ENCODE measurements at regions not wholly inside any gene's neighbourhood (a gene's known extent, or its start where the extent isn't known, plus 50 kb on each side); places are given as distances from the start of the nearest gene placed in this dataset.
"Not testable (repeated sequence)": the region's sequence is repeated elsewhere in the genome, so short reads cannot be mapped to it uniquely, and the experiment has no call there.

DNA sequence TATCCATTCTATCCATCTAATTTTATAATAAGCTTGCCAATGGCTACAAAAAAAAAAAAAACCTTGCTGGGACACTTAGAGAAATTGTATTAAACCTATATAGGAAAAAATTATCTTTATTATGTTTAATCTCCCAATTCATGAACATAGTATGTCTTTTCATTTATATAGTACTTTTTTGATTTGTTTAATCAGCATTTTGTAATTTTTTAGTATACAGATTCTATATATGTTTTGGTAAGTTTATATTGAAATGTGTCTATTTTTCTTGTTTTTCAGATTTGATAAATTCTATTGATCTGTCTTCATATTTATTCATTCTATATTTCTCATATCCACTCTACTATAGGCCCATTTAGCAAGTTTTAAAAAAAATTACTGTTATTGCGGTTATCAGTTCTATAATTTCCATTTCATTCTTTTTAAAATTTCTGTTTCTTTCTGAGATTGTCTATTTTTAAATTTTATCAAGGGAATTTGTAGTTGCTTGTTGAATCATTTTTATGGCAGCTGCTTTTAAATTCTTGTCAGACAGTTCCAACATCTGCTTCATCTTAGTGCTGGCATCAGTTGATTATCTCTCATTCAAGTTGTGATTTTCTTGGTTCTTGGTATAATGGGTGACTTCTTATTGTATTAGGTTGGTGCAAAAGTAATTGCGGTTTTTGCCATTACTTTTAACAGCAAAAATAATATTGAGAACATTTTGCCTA, 170.1 kb upstream of the S1PR3 start:
- DNase-seq: no peak

DNA sequence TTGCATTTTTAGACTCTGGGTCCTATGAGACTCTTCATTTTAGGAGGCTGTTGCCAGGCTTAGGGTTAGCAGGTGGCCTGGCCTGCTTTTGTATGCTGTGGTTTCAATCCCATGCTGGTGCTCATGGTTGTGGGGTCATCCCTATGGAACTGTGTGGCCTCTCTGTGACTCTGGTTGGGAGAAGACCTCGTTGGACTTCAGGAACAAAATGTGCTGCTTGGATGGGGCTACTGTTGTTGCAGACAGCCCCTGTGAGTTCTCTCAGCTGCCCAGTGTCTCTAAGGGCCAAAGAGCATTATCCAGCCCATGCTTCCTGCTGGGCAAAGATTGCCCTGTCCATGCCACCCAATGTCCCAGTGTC, 169.5 kb upstream of the S1PR3 start:
- no peak for DNase-seq

DNA sequence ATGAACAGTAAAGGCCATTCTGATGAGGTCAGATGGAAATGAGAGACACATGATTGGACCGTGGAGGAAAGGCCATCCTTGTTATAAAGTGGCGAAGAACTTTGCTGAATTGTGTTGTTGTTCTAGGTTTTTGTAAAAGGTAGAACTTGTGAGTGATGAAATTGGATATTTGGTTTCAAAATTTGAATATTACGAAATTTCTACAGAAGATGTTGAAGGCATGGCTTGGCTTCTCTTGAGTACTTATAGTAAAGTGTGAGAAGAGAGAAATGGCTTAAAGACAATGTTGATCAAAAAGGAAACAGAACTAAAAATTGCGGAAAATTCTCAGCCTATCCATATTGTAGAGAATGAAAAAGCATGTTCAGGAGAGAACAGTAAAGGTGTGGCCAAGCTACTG, 166.6 kb upstream of the S1PR3 start:
- DNase-seq: peak; percentile 62

DNA sequence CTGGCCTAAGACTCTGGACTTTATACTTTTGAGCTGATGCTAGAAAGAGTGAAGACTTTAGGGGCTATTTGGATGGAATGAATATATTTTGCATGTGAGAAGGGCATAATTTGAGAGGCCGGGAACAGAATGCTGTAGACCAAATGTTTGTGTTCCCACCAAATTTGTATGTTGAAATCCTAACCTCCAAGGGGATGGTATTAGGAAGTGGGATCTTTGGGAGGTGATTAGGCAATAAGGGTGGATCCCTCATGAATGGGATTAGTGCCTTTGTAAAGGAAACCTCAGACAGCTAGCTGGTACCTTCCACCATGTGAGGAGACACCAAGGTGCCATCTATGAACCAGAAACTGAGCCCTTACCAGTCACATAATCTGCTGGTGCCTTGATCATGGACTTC, 165.1 kb upstream of the S1PR3 start:
- DNase-seq: peak; percentile 14

DNA sequence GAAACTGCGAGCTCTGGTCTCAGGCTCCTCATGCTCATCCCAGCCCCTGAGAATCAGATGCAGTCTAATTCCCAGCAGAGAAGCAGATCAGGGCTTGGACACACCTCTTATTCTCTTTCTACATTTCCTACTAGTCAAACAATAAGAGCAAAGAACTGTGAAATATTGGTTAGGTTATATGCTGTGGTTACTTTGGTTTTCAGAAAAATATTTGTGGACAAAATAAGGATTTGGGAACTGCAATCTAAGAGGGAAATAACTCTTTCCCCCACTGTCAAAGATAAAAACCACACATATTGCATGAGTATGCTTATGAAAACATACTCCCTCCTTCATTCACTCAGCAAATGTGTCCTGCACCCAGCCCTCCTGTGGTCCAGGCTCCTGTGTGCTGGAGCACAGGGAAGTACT, 164.5 kb upstream of the S1PR3 start:
- peak; percentile 90 for DNase-seq

DNA sequence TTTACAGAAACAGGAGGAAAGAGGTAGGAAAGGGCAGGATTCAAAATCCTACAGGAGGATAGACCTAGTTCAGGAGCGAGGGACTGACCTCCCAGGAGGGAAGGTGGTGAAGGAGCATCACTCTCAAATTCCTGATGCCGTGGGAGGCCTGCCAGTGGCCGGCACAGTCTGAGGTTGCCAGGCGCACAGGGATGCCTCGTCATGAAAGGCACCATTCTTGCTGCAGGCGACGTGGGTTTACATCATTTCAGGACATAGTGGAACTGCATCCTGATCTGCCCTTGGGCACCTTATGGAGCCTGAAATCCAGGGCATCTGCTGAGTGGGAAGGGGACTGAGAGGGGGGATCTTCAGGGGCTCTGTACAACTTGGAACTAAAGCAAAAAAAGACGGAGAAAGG, 163.2 kb upstream of the S1PR3 start:
- DNase-seq: no peak

DNA sequence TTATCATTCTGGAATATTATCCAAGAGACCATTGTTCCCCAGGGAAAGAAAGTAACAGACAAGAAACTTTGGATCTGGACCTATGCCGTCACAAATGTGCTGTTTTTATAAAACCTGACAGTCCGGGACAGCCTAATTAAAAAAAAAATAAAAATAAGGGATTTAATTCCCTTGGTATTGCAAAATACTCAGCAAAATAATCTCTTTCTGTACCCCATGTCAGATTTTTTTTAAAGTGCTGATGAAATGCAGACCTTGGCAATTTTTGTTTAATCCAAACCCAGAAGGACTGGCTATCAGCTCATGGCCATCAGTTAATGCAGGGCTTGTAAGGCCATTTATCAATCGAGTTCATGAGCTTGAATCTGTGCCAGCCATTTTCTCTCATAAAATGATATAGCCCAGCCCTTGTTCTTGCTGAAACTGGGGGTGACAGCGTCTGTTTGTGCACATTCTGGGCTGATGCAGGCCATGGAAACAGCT, 162.7 kb upstream of the S1PR3 start:
- DNase-seq: no peak

DNA sequence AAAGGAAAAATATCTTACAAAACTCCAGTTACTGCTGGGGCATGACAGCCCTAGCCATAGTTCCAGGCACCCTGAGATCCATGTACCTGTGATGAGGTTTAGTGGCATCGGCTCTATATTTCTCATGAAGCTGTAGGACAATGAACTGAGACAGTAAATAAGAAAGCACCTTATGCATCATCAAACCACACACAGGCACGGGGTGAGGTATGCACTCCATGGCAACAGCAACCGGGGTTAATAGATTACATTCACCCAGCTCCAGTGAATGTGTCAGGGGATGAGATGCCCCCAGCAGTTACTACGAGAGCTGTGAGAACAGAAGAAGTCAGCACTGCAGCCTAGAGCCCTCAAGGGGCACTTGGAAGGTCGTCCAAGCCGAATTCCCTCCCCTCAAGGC, 162.0 kb upstream of the S1PR3 start:
- DNase-seq: no peak

DNA sequence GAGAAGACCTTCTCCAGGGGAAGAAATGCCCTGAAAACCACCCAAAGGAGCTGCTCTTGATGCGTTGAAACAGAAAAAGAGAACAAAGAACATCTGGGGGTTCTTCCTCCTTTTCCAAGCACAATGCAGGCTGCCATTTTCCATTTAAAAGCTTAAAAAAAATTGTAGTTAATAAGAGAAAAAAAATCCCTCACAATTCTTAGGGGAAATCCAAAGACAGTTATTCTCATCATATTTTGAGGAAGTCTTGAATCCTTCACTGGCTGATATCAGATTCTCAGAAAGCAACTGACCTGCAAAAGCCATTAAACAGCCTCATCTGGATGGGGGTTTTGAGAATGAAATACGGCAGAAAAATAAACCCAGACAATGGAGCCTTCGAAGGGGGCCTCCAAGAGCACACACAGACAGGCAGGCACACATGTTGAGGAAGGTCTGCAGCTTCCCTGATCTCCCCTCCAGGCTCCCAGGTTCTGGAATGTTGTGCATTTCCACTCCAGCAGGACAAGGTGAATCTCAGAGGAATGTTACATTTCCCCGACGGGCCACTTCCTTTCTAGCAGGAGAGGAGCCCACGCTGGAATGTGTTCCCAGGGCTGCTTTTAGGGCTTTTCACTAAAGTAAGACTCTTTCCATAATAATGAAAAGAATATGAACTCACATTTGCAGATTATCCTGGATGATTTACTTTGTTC, 159.4 kb upstream of the S1PR3 start:
- DNase-seq: peak; percentile 81

DNA sequence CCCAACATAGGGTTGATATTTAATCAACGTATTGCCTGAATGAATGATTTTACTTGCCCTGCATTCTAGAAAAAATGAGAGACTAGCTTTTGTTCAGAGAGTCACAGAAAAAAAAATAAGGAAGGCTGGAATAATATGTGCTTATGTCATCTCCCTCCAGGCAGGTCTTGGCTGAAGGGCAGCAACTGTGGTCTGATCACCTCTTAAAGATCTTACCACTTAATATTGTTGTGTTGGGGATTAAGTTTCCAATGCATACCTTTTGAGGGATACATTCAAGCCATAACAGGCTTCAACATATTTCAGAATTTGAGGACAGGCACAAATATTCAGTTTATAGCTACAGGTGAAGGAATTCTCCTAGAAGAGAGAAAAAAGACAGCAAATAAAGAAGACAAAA, 157.3 kb upstream of the S1PR3 start:
- DNase-seq: no peak

DNA sequence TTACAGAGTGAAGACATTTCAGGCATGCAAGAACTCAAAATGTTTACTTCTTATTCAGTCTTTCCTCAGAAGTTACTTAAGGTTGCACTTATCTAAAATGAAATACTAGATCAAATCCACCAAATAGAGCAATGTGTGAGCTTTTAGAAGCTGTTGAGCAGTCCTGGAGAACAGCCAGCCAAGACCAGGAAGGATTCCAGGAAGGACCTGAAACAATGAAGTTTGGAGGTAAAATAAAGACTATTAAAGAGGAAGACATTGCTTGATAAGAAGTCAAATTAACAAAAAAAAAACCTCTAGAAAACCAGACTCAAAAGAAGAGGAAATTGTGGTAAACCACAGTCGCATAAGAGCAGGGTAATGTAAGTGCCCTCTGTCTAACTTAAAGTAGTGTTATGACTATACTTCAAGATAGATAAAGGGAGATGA, 156.2 kb upstream of the S1PR3 start:
- DNase-seq: peak; percentile 97

DNA sequence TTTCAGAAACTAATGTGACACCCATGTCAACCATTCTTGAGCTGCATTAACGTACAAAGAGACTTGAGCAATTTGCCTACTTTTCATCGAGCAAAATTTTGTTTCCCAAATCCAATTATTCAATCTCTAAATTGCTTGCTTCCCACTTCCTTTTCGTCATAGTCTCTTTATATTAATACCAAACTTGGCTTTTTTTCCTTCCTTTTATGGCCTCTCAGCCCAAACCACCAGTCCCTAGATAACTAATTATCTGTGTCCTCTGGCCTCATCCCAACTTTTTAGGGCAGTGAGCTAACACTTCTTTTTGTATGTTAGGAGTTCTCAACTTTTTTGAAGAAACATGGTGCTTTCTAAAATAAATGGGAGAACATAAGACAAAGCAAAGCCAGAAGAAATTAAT, 155.5 kb upstream of the S1PR3 start:
- no peak for DNase-seq

DNA sequence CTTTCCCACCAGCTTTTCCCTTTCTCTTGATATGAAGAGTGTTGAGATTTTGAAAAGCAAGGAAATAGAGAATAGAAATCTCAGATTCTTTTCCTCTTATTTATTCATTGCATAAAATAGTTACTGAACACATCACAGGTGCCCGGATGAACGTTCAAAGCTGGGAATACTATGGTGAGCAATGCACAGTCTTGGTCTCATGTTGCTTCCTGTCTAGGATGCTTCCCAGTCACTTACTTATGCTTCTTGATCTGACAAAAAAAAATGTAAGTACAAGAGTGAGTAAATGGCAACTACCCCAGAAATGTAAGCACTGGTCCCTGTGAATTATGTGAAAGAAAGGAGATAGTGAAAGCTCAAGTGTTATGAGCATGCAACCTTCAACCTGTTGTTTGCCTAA, 153.5 kb upstream of the S1PR3 start:
- DNase-seq: no peak

DNA sequence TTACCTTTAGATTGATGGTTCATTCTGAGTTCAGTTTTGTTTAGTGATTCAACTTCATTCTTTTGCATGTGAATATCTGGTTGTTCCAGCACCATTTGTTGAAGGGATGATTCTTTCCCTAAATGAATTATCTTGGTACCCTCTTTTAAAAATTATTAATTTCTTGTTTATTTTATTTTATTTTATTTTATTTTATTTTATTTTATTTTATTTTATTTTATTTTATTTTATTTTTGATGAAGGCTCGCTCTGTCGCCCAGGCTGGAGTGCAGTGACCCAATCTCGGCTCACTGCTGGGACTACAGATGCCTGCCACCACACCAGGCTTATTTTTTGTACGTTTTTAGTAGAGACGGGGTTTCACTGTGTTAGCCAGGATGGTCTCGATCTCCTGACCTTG, 141.4 kb upstream of the S1PR3 start:
- not testable (repeated sequence) for DNase-seq

DNA sequence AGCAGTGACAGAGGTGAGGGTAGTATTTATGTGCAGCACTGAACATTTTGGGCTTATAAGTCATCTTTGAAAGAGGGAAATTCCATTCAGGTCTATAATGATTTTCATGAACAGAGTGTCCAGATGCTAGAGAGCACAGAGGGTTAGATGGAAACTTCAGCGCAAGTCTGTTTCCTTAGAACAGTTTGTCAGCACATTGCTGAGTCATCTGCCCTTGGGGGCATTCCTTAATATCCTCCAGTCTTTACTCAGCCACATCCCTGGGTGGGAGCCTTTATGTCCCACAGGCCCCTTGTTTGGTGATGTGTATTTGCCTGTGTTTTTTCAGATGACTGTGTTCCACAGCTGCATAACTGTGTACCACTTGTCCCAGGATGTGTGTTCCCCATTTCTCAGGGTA, 138.5 kb upstream of the S1PR3 start:
- peak; percentile 21 for DNase-seq

DNA sequence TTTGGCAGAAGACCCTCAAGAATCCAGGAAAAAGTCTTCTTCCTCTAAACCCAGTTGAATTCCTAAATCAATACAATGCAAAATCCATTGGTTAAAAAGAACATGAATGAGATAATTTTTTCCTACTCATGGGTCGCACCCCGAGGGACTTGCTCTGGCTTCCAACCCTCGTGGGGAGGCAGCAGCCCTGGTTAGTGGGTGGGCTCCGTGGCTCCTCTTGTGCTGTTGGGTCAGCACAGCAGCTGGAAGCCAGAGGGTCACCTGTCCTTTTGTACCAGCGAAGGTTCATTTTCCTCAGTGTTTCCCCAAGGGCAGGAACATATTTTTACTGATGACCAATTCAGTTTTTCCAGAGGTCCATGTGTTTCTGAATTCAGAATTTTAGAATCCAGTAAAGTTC, 120.6 kb upstream of the S1PR3 start:
- no peak for DNase-seq

DNA sequence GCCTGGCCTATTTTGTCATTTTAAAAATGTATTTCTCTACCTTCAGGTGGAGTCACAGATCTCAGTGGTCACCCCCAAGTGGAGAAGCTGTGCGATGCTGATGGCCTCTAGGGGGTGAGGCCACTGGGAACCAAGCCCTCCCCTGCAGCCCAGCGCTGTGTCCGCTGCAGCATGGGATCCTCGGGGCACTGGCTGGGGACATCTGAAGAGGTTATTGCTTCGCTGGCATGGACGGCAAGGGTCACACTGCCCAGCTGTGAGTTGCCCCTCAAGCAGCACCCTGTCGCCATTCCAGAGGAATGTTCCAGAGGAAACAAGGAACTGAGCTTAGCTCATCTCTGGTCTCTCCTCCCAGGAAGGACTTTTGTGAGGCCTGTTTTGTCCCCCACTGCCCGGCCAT, 119.6 kb upstream of the S1PR3 start:
- no peak for DNase-seq

DNA sequence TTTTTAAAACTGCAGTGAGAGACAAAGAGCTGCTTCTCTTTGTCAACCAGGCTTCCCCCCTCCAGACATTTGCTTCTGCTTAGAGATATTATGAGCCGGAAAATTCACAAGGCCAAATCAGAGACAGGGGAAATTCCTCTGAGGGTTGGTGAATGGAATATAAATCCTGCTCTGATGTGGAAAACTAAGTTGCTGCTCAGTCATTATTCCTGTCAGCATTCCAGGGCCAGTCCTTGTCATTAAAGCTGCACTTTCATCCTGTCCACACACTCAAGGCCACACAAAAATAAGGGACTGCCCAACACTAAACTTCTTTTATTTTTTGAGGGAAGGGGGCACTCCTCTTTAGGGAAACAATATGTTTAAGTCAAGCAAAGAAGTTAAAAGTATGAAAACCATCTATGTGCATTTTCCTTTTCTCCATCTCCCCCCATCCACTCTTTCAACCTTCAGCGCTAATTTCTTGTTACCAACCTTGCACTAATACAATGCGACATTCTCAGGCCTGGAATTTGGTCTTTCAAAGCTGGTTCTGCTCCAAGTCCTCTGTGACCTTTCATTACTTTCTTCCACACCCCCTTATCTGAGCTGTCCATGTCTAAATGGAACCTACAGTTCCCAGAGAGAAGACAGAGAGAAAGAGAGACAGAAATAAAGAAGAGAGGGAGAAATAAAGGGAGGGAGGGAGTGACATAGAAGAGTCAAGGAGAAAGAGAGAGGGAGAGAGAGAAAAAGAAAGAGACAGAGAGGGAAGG, 118.9 kb upstream of the S1PR3 start:
- DNase-seq: no peak

DNA sequence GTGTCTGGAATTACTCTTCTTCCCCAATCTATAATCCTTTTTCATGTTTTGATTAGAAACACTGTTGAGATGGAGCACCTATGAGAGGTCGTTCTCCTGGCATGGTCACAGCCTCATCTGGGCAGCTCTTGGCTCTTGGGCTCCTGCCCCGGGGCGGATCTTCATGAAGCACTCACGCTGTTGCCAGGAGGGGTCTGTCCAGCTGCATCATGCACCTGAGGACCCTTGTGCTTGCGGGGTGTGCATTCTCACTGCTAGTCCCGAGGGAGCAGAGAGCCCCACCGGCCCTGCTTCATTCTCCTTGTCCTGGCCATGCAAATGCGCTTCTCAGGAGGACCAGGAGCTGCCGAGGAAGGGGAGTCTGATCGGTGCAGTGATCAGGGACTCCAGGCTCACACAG, 117.6 kb upstream of the S1PR3 start:
- no peak for DNase-seq

DNA sequence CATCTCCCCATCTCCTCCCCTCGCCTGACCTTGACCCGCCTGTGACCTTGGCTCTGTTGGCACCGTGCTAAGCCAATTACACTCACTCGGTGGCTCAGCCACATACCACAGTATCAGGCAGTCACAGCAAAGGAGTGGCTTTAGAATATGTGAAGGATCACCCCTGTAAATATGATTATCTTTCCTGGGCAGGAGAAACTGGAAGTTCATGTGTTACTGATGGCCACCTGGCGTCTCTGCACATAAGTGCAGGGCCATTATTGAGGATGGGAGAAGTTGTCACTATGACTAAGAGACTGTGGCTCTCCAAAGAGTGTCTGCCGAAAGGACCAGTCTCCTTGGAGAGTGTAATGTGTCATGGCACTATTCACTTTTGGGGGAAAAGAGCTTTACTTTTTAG, 116.9 kb upstream of the S1PR3 start:
- peak; percentile 40 for DNase-seq

DNA sequence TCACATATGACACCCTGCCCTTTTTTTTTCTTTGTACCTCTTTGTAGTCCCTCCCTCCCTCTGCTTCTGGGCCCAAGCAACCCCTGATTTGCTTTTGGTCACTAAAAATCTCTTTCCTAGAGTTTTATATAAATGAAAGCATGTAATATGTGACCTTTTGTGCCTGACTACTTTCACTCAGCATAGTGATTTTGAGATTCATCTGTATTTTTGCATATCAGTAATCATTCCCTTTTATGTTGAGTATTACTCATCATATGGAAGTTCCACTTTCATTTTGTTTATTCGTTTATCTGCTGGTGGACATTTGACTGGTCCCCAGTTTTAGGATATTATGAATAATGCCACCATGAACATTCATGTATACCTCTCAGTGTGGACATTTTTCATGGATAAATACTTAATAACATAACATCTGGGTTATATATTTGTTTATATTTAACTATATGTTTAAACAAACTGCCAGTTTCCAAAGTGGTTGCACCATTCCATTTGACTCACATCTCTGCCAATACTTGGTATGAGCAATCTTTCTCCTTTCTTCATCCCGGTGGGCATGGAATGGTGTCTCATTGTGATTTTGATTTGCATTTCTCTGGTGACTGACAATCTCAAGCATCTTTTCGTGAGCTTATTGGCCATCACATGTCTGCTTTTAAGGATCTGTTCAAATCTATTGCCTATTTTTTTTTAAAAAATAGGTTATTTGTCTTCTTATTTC, 115.7 kb upstream of the S1PR3 start:
- DNase-seq: no peak

DNA sequence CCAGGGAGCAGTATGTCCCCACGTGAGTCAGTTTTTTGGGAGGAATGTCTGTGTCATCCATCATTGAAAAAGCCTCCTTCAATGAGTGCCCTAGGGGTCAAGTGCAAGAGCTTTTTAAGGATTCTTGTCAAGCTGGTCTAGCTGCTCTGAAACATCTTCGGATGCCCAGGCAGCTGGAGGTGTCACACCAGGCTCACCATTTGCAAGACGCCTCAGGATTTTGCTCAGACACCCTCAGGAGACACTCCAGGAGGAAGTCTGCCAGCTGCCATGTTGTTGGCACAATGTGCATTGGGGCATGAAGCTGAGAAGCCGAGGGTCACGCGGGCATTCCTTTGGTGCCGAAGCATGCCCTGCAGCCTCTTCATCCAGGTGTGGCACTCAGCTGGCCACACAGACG, 111.1 kb upstream of the S1PR3 start:
- no peak for DNase-seq

DNA sequence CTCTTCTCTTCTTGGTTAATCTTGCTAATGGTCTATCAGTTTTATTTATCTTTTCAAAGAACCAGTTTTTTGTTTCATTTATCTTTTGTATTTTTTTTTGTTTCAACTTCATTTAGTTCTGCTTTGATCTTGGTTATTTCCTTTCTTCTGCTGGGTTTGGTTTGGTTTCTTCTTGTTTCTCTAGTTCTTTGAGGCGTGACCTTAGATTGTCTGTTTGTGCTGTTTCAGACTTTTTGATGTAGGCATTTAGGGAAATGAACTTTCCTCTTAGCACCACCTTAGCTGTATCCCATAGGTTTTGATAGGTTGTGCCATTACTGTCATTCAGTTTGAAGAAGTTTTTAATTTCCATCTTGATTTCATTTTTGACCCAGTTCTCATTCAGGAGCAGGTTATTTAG, 107.0 kb upstream of the S1PR3 start:
- not testable (repeated sequence) for DNase-seq
